HEK293 (cell line): ENCODE measurements at regions not wholly inside any gene's neighbourhood (a gene's known extent, or its start where the extent isn't known, plus 50 kb on each side); places are given as distances from the start of the nearest gene placed in this dataset.

Source experiments
- CTCF ChIA-PET: fragments of 350-600 bp; formaldehyde crosslinking; extraction: SDS; loops from one replicate; lab custom pipeline; 2021; ENCODE audit warnings: antibody characterized with exemption; lab: Yijun Ruan, JAX
- POLR2A ChIA-PET: fragments of 300-600 bp; formaldehyde crosslinking; extraction: SDS; loops from one replicate; lab custom pipeline; 2020; ENCODE audit warnings: antibody characterized with exemption, inconsistent platforms; lab: Yijun Ruan, JAX
- H3K27ac ChIP-seq: fragments of 200-500 bp; sonication (Bioruptor generic); 2 replicates; pipeline ENCODE4 v1.5.1; 2014; ENCODE audit warnings: low read depth, low read length, control low read depth, inconsistent platforms; ENCODE audit errors: extremely low read depth
- H3K36me3 ChIP-seq, 2 experiments: fragments of 200-500 bp in 1 of 2; sonication (Bioruptor generic) in 1 of 2; 1 replicate in 1 of 2; 2 replicates in 1 of 2; pipeline ENCODE4 v1.5.1; 2014 to 2017; ENCODE audit warnings: inconsistent platforms in 2 of 2, low read length in 2 of 2; ENCODE audit not compliant: control insufficient read depth in 2 of 2, insufficient read depth in 1 of 2
- H3K4me1 ChIP-seq: fragments of 200-500 bp; sonication (Bioruptor generic); 2 replicates; pipeline ENCODE4 v1.5.1; 2014; ENCODE audit warnings: mild to moderate bottlenecking, low read length, inconsistent platforms; ENCODE audit not compliant: control insufficient read depth, insufficient read depth
- H3K4me3 ChIP-seq: 2 replicates; pipeline ENCODE4 v1.5.1; 2011; ENCODE audit warnings: low read depth, mild to moderate bottlenecking, control low read depth, low read length, moderate library complexity
- H3K9me3 ChIP-seq: fragments of 200-500 bp; sonication (Bioruptor generic); 2 replicates; pipeline ENCODE4 v1.5.1; 2014; ENCODE audit warnings: low read depth, low read length, inconsistent platforms; ENCODE audit not compliant: control insufficient read depth, insufficient read depth
- EGR2 ChIP-seq: fragments of 450-650 bp; formaldehyde crosslinking; IDR thresholded peaks from 2 replicates; pipeline ENCODE4 v1.5.1; 2016; ENCODE audit warnings: low read depth, missing biosample characterization, missing genetic modification characterization
- MEIS1 ChIP-seq: sonication (generic); formaldehyde crosslinking; IDR thresholded peaks from 2 replicates; pipeline ENCODE4 v1.8.1; 2022; ENCODE audit warnings: missing genetic modification reagents, mild to moderate bottlenecking, borderline replicate concordance
- PRDM10 ChIP-seq: fragments of 450-650 bp; formaldehyde crosslinking; IDR thresholded peaks from 2 replicates; pipeline ENCODE4 v1.5.1; 2016; ENCODE audit warnings: missing biosample characterization, missing genetic modification characterization
- YY2 ChIP-seq: fragments of 450-650 bp; formaldehyde crosslinking; IDR thresholded peaks from 2 replicates; pipeline ENCODE4 v1.5.1; 2016; ENCODE audit warnings: missing biosample characterization, missing genetic modification characterization
- ZIC2 ChIP-seq: fragments of 450-650 bp; formaldehyde crosslinking; IDR thresholded peaks from 2 replicates; pipeline ENCODE4 v1.5.1; 2016; ENCODE audit warnings: missing biosample characterization, missing genetic modification characterization
- ZNF114 ChIP-seq: fragments of 450-650 bp; formaldehyde crosslinking; IDR thresholded peaks from 2 replicates; pipeline ENCODE4 v1.5.0; 2017; ENCODE audit warnings: missing biosample characterization, missing genetic modification characterization
- ZNF148 ChIP-seq: fragments of 450-650 bp; formaldehyde crosslinking; IDR thresholded peaks from 2 replicates; pipeline ENCODE4 v1.5.0; 2017; ENCODE audit warnings: missing biosample characterization, missing genetic modification characterization, borderline replicate concordance
- ZNF274 ChIP-seq, 2 experiments: fragments of 200-500 bp in 1 of 2; fragments of 450-650 bp in 1 of 2; sonication (Bioruptor generic) in 1 of 2; formaldehyde crosslinking in 1 of 2; IDR thresholded peaks; 2 replicates each; pipeline versions ENCODE4 v1.5.1 to v1.6.1; 2014 to 2016; ENCODE audit warnings: borderline replicate concordance in 1 of 2, inconsistent platforms in 1 of 2, low read length in 1 of 2, missing biosample characterization in 1 of 2, missing genetic modification characterization in 1 of 2
- ZNF311 ChIP-seq: fragments of 450-650 bp; formaldehyde crosslinking; IDR thresholded peaks from 2 replicates; pipeline ENCODE4 v1.5.1; 2017; ENCODE audit warnings: missing biosample characterization, missing genetic modification characterization, borderline replicate concordance
- ZNF404 ChIP-seq: fragments of 450-650 bp; formaldehyde crosslinking; IDR thresholded peaks from 2 replicates; pipeline ENCODE4 v1.5.1; 2017; ENCODE audit warnings: missing biosample characterization, missing genetic modification characterization
- ZNF510 ChIP-seq: fragments of 450-650 bp; formaldehyde crosslinking; IDR thresholded peaks from 2 replicates; pipeline ENCODE4 v1.5.1; 2018; ENCODE audit warnings: mild to moderate bottlenecking, missing genetic modification characterization, missing biosample characterization; ENCODE audit not compliant: insufficient replicate concordance
- ZNF529 ChIP-seq: fragments of 450-650 bp; formaldehyde crosslinking; IDR thresholded peaks from 2 replicates; pipeline ENCODE4 v1.5.1; 2017; ENCODE audit warnings: missing genetic modification characterization, missing biosample characterization; ENCODE audit not compliant: insufficient replicate concordance
- ZNF621 ChIP-seq: fragments of 450-650 bp; formaldehyde crosslinking; IDR thresholded peaks from 2 replicates; pipeline ENCODE4 v1.5.1; 2017; ENCODE audit warnings: missing biosample characterization, missing genetic modification characterization
- ZNF654 ChIP-seq: fragments of 450-650 bp; formaldehyde crosslinking; IDR thresholded peaks from 2 replicates; pipeline ENCODE4 v1.5.1; 2016; ENCODE audit warnings: low read depth, missing biosample characterization, missing genetic modification characterization
- ZNF658 ChIP-seq: fragments of 450-650 bp; formaldehyde crosslinking; IDR thresholded peaks from 2 replicates; pipeline ENCODE4; 2016; ENCODE audit warnings: missing biosample characterization, missing genetic modification characterization
- TF ChIP-seq, protein P1 (sequence below): fragments of 450-650 bp; formaldehyde crosslinking; IDR thresholded peaks from 2 replicates; pipeline ENCODE4 v1.5.1; 2016; ENCODE audit warnings: missing biosample characterization, missing genetic modification characterization

DNA sequence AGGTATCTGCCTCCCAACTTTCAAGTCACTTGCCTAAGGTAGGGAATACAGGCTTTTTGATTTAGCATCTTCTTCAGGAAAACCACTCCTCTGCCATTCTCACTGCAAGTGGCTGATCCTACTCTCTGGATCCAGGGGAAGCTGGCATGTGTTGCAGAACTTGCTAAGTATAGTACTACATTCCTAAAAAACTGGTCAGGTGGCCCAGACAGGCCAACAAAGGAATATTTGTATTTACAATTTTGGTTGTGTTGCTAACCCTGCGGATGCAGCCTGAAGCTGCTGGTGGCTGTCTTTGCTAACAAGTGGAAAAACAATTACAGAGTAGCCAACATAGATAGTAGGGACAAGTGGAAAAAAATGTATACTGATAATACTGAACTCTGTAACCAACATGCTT is 222.5 kb upstream of the STARD13 start:
- Histone ChIP-seq H3K36me3 (no peaks in the 10 kb centered on the region), H3K27ac (no peak overlapping the region), H3K4me1 (no peaks in the 10 kb centered on the region), H3K4me3 (no peak overlapping the region), H3K9me3 (no peaks in the 10 kb centered on the region)
- POLR2A ChIA-PET: no interaction called here
- CTCF ChIA-PET: interaction anchor here (0.5 kb wide), 1 partner anchor 1598 kb away, joined by 3 read pairs; no protein-coding TSS in a partner anchor
- TF ChIP-seq ZIC2 (no peak), MEIS1 (CRISPR knock-in tag) (no peak), ZNF621 (tag by site-specific recombination) (no peak), ZNF311 (tag by site-specific recombination) (no peak)

DNA sequence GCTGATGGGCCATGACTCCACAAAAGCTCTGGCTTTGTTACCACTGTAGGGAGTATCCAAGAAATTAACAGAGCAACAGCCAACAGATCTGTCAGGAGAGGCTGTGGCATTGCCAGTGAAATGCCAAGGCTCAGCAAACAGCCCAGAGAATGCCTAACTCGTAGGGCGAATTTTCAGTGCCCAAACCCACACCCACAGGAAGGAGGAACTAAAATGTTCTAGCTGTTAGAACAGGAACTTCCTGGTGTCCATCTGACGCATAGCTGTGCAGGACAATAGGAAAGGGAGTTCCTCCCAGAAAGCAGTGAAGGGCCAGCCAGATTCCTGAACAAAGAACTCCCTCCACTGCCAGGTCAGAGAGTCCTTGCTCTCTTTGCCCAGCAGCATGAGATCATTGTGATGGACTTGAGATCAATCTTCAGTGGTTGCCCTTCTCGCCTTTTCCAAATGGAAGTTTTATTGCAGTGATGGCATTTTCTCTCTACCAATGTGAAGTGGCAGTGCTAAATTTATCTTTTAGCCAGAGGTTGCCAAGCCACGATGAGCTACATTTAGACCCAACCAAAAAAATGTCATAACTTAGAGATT is 224.2 kb upstream of the STARD13 start:
- H3K9me3 ChIP-seq: no peaks in the 10 kb centered on the region
- POLR2A ChIA-PET: interaction anchor here (0.9 kb wide), 1 partner anchor 8 kb away, joined by 3 read pairs; no protein-coding TSS in a partner anchor

GRCh38 chr13:33510350-33510970 is 224.9 kb upstream of the STARD13 start:
- Histone ChIP-seq H3K4me1 (no peaks in the 10 kb centered on the region), H3K36me3 (no peaks in the 10 kb centered on the region), H3K9me3 (no peaks in the 10 kb centered on the region), H3K27ac (no peak overlapping the region), H3K4me3 (no peak overlapping the region)
- TF ChIP-seq ZNF114 (tag by site-specific recombination) (no peak), ZNF529 (tag by site-specific recombination) (no peak), ZNF404 (tag by site-specific recombination) (no peak), PRDM10 (tag by site-specific recombination) (no peak), ZNF148 (no peak), ZNF274 (IDR thresholded peaks at IDR 0.05; ENCODE audit: low read length) (no peak), ZNF274 (tag by site-specific recombination; IDR thresholded peaks at IDR 0.05; ENCODE audit: borderline replicate concordance) (no peak)
- TF ChIP-seq, protein P1, sequence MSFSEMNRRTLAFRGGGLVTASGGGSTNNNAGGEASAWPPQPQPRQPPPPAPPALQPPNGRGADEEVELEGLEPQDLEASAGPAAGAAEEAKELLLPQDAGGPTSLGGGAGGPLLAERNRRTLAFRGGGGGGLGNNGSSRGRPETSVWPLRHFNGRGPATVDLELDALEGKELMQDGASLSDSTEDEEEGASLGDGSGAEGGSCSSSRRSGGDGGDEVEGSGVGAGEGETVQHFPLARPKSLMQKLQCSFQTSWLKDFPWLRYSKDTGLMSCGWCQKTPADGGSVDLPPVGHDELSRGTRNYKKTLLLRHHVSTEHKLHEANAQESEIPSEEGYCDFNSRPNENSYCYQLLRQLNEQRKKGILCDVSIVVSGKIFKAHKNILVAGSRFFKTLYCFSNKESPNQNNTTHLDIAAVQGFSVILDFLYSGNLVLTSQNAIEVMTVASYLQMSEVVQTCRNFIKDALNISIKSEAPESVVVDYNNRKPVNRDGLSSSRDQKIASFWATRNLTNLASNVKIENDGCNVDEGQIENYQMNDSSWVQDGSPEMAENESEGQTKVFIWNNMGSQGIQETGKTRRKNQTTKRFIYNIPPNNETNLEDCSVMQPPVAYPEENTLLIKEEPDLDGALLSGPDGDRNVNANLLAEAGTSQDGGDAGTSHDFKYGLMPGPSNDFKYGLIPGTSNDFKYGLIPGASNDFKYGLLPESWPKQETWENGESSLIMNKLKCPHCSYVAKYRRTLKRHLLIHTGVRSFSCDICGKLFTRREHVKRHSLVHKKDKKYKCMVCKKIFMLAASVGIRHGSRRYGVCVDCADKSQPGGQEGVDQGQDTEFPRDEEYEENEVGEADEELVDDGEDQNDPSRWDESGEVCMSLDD: no peak
- CTCF ChIA-PET: interaction anchor here (0.7 kb wide), 1 partner anchor 84 kb away, joined by 3 read pairs; no protein-coding TSS in a partner anchor
- POLR2A ChIA-PET: interaction anchor here (0.9 kb wide), 1 partner anchor 9 kb away, joined by 3 read pairs; no protein-coding TSS in a partner anchor

More for the DNA sequence above, 224.2 kb upstream of the STARD13 start:
- no peak for TF ChIP-seq ZNF654 (tag by site-specific recombination)
- no peak for TF ChIP-seq EGR2 (tag by site-specific recombination)
- no peak for TF ChIP-seq YY2 (tag by site-specific recombination)
- TF ChIP-seq ZNF658: no peak
- TF ChIP-seq ZNF510 (tag by site-specific recombination): no peak
- no peaks in the 10 kb centered on the region for H3K4me1 ChIP-seq
- CTCF ChIA-PET: no interaction called here
- no peak overlapping the region for H3K27ac ChIP-seq
- no peak overlapping the region for H3K4me3 ChIP-seq
- no peaks in the 10 kb centered on the region for H3K36me3 ChIP-seq
